Muscle of back (tissue), 3 donors: ENCODE measurements at regions not wholly inside any gene's neighbourhood (a gene's known extent, or its start where the extent isn't known, plus 50 kb on each side); places are given as distances from the start of the nearest gene placed in this dataset.

Experiments used
- DNase-seq, 3 donors: peaks; one replicate each; pipeline versions ENCODE4 v3.0.0 to v3.0.0-alpha.2; 2013

- no peak for DNase-seq
These were observed 55.5 kb downstream of the INHBB start for GRCh38 chr2:120401275-120402066.

- no peak for DNase-seq
These were observed 56.1 kb downstream of the INHBB start for GRCh38 chr2:120402067-120402433.

- no peak for DNase-seq
These were observed 56.6 kb downstream of the INHBB start for GRCh38 chr2:120402508-120402907.

GRCh38 chr2:120403261-120403660 is 57.3 kb downstream of the INHBB start:
- DNase-seq: no peak

- DNase-seq: no peak
These were observed 57.7 kb downstream of the INHBB start for GRCh38 chr2:120403676-120404075.

GRCh38 chr2:120404274-120404673 is 58.3 kb downstream of the INHBB start:
- DNase-seq: no peak

- no peak for DNase-seq
These were observed 59.2 kb downstream of the INHBB start for GRCh38 chr2:120404941-120405758.

- no peak for DNase-seq
These were observed 59.8 kb downstream of the INHBB start for GRCh38 chr2:120405759-120406099.

GRCh38 chr2:120406566-120406965 is 60.6 kb downstream of the INHBB start:
- no peak for DNase-seq

- DNase-seq: no peak
These were observed 64.6 kb downstream of the INHBB start for GRCh38 chr2:120410487-120410886.

GRCh38 chr2:120415060-120415459 is 69.1 kb downstream of the INHBB start:
- no peak for DNase-seq

GRCh38 chr2:120415728-120416509 is 70.0 kb downstream of the INHBB start:
- no peak for DNase-seq

GRCh38 chr2:120418174-120418787 is 72.3 kb downstream of the INHBB start:
- no peak for DNase-seq

GRCh38 chr2:120419073-120419472 is 73.1 kb downstream of the INHBB start:
- DNase-seq: no peak

- no peak for DNase-seq
These were observed 74.0 kb downstream of the INHBB start for GRCh38 chr2:120419955-120420354.

- DNase-seq: no peak
These were observed 75.3 kb downstream of the INHBB start for GRCh38 chr2:120421126-120421829.

GRCh38 chr2:120421830-120422175 is 75.9 kb downstream of the INHBB start:
- DNase-seq: no peak

- DNase-seq: no peak
These were observed 76.7 kb downstream of the INHBB start for GRCh38 chr2:120422465-120423160.

- DNase-seq: no peak
These were observed 77.4 kb downstream of the INHBB start for GRCh38 chr2:120423167-120423943.

GRCh38 chr2:120424274-120424796 is 78.4 kb downstream of the INHBB start:
- DNase-seq: no peak
